ENCODE measurements at regions not wholly inside any gene's neighbourhood (a gene's known extent, or its start where the extent isn't known, plus 50 kb on each side); places are given as distances from the start of the nearest gene placed in this dataset.

- TF ChIP-seq SAFB2 (CRISPR knock-in tag; IDR thresholded peaks at IDR 0.05; ENCODE audit: borderline replicate concordance, low read depth) (no peak), ZNF512B (CRISPR knock-in tag; IDR thresholded peaks at IDR 0.05; ENCODE audit: borderline replicate concordance) (no peak), ZNF761 (CRISPR knock-in tag; conservative IDR thresholded peaks at IDR 0.05) (no peak), ZSCAN5A (CRISPR knock-in tag; IDR thresholded peaks at IDR 0.05; ENCODE audit: borderline replicate concordance) (no peak), NFE2L2 (IDR thresholded peaks at IDR 0.05; ENCODE audit: low read length) (no peak), EP300 (IDR thresholded peaks at IDR 0.05; ENCODE audit: low read depth in 2 of 2, low read length in 2 of 2) (no peak), EP300 (CRISPR knock-in tag; IDR thresholded peaks at IDR 0.05; ENCODE audit: borderline replicate concordance) (no peak), ZNF367 (CRISPR knock-in tag; IDR thresholded peaks at IDR 0.05; ENCODE audit: borderline replicate concordance) (no peak)
Observed at GRCh38 chr16:51532551-51532950, 381.5 kb upstream of the SALL1 start (continued).

- no TSS peak for BruUV-seq (replicated peaks)
- intact Hi-C loops (cut with micrococcal nuclease; ENCODE audit: unreplicated experiment) (no loop called here), in situ Hi-C loops (cut with HindIII; ENCODE audit: extremely low pct_ligation_motif_present, low pct_unique_long_range_greater_than_20kb) (no loop called here)
- H3K4me3 ChIP-seq (replicated peaks in 1 of 3; ENCODE audit: insufficient read depth in 1 of 3, low read depth in 2 of 3, low read length in 3 of 3): no peak overlapping the region
- no peaks in the 10 kb centered on the region for H3K4me1 ChIP-seq (ENCODE audit: insufficient read depth, low read length)
- no peaks in the 10 kb centered on the region for H4K20me1 ChIP-seq (ENCODE audit: insufficient read depth, low read length)
- ATAC-seq (no peak), DNase-seq (ENCODE audit: low spot score) (no peak), FAIRE-seq (no peak)
- no peak overlapping the region for H3K9ac ChIP-seq (ENCODE audit: insufficient read depth, low read depth, low read length)
- ChIA-PET CTCF (ENCODE audit: low intra/inter-chr PET ratio, low total read pairs) (no interaction called here), POLR2A (no interaction called here)
- H3K36me3 ChIP-seq (replicated peaks in 1 of 2; ENCODE audit: control insufficient read depth in 1 of 2, insufficient read depth in 2 of 2, low read length in 2 of 2): no peaks in the 10 kb centered on the region
- H2AFZ ChIP-seq (ENCODE audit: low read length): no peak overlapping the region
- H3K79me2 ChIP-seq (ENCODE audit: insufficient read depth, low read length): no peaks in the 10 kb centered on the region
- WGBS (ENCODE audit: low lambda C conversion rate): 27% methylated on average over 3 of the region's 3 CpGs
- no peak overlapping the region for H3K27ac ChIP-seq (ENCODE audit: extremely low read length, insufficient read depth, low read length)
- H3K27me3 ChIP-seq (ENCODE audit: control insufficient read depth in 1 of 2, insufficient read depth in 2 of 2, low read length in 2 of 2): no peaks in the 10 kb centered on the region; a peak in 1 of 5 replicates
- H3K9me3 ChIP-seq (ENCODE audit: low read length): no peaks in the 10 kb centered on the region
- no peak overlapping the region for H3K4me2 ChIP-seq (ENCODE audit: low read depth, low read length)
- TF ChIP-seq SMAD9 (CRISPR knock-in tag; IDR thresholded peaks at IDR 0.05): no peak
- no peak for TF ChIP-seq ZFP62 (CRISPR knock-in tag; IDR thresholded peaks at IDR 0.05)
- TF ChIP-seq CREBL2 (CRISPR knock-in tag; IDR thresholded peaks at IDR 0.05; ENCODE audit: borderline replicate concordance): no peak
- no peak for TF ChIP-seq ZNF274 (CRISPR knock-in tag; IDR thresholded peaks at IDR 0.05)
- TF ChIP-seq REXO4 (CRISPR knock-in tag; IDR thresholded peaks at IDR 0.05; ENCODE audit: borderline replicate concordance): no peak
- TF ChIP-seq SMARCC2 (IDR thresholded peaks at IDR 0.05): no peak
- TF ChIP-seq PCBP1 (IDR thresholded peaks at IDR 0.05; ENCODE audit: borderline replicate concordance, low read depth, low read length): no peak
- TF ChIP-seq TFE3 (CRISPR knock-in tag; IDR thresholded peaks at IDR 0.05): no peak
- no peak for TF ChIP-seq ZNF543 (CRISPR knock-in tag; IDR thresholded peaks at IDR 0.05)
- no peak for TF ChIP-seq NKX3-1 (CRISPR knock-in tag; IDR thresholded peaks at IDR 0.05)
- TF ChIP-seq ZNF30 (CRISPR knock-in tag; IDR thresholded peaks at IDR 0.05): no peak
Observed at GRCh38 chr16:51531271-51531670, 380.2 kb upstream of the SALL1 start.
